ENCODE measurements at regions not wholly inside any gene's neighbourhood (a gene's known extent, or its start where the extent isn't known, plus 50 kb on each side); places are given as distances from the start of the nearest gene placed in this dataset.

DNA sequence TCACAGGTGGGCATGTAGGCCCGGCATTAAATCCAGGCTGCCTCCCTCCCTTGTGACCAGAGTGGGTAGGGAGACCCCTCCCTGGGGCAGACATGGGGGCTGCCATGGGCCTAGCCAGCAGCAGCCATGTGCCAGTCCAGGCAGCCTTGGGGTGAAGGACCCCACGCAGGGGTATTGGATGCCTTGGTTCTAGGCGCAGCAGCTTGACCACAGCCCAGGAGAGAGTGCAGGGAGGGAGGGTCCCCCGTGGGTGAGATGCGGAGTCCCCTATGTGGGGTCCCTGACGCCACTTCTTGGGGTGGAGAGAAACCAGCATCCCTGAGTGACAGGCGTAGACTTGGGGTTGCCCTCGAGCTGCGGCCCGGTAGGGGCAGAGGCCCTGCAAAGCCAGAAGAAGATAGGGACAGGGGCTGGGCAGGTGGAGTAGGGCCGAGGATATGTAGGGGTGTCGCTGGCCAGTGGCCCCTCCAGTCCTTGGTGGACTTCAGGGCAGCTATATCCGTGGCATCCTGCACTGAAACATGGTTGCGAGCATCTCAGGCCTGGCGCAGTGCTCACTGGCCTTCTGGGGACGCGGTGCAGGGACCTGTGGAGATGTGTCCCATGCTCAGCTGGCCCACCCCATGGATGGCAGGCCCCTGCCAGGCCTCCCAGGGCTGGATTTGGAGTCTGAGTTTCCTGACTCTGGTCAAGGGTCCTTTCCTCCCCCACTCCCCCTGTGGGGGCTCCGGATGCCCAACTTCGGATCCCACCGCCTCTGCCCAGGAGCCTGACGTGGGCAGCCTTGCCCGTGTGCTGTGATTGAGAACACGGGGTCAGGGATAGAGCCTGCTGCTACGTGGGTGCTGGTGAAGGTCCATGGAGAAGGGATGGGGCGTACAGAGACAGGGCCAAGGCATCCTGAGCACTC lies 1179.8 kb downstream of the BRD1 start:
- H4K20me1 ChIP-seq: peaks cover 0 to 97% (median 22%) of the 10 kb centered on the region in 11 experiments; a peak in 15 of 22 replicates
- peak overlapping the region in 1 of 11 experiments; percentile 95; a peak in 1 of 22 replicates for H3K4me2 ChIP-seq
- no peak overlapping the region for H3K4me3 ChIP-seq
- no peak overlapping the region for H3K27ac ChIP-seq
- no peaks in the 10 kb centered on the region; a peak in 2 of 22 replicates for H3K36me3 ChIP-seq
- no peaks in the 10 kb centered on the region for H3K9me3 ChIP-seq (replicated peaks in 1 of 11)
- TF ChIP-seq Cebpa-rat (IDR thresholded peaks at IDR 0.05): no peak
- H3K9ac ChIP-seq: no peak overlapping the region
- no peaks in the 10 kb centered on the region for H3K27me3 ChIP-seq
- peaks cover 20 to 74% (median 63%) of the 10 kb centered on the region in 10 experiments; a peak in 19 of 20 replicates for H3K4me1 ChIP-seq

DNA sequence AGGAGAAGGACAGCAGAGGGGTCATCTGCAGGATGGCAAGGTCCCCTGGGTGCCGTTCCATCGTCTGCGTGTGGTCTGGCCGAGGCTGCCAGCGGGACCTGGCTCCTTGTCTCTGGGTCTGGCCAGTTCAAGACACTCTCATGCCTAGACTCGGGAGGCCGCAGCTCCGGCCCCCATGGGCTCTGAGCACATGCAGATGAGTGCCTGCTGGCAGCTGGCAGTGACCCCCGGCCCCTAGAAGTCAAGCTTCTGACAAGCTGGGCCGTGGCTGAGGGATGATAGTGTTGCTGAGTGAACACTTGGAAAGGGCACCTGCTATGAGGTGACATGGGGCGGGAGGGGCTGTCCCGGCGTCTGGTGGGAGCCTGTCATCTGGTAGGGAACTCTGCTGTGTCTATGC lies 1180.6 kb downstream of the BRD1 start:
- no peak for TF ChIP-seq Cebpa-rat (IDR thresholded peaks at IDR 0.05)
- peaks cover 20 to 74% (median 64%) of the 10 kb centered on the region in 10 experiments; a peak in 19 of 20 replicates for H3K4me1 ChIP-seq
- peaks cover 0 to 95% (median 22%) of the 10 kb centered on the region in 11 experiments; a peak in 15 of 22 replicates for H4K20me1 ChIP-seq
- no peak overlapping the region for H3K4me3 ChIP-seq
- no peak overlapping the region for H3K9ac ChIP-seq
- H3K27me3 ChIP-seq: no peaks in the 10 kb centered on the region
- H3K36me3 ChIP-seq: no peaks in the 10 kb centered on the region; a peak in 2 of 22 replicates
- H3K27ac ChIP-seq: peak overlapping the region in 2 of 11 experiments; percentile 2 to 22; a peak in 3 of 22 replicates
- peak overlapping the region in 6 of 11 experiments; percentile 81 to 98 (median 93); a peak in 9 of 22 replicates for H3K4me2 ChIP-seq
- no peaks in the 10 kb centered on the region for H3K9me3 ChIP-seq (replicated peaks in 1 of 11)

GRCh38 chr22:48646216-48646925 lies 1181.3 kb downstream of the BRD1 start:
- H4K20me1 ChIP-seq: peaks cover 0 to 93% (median 22%) of the 10 kb centered on the region in 11 experiments; a peak in 15 of 22 replicates
- TF ChIP-seq Cebpa-rat (IDR thresholded peaks at IDR 0.05): no peak
- peak overlapping the region in 2 of 11 experiments; percentile 2 to 22; a peak in 3 of 22 replicates for H3K27ac ChIP-seq
- no peak overlapping the region for H3K4me3 ChIP-seq
- peak overlapping the region; percentile 10 to 98 (median 87); a peak in 18 of 22 replicates for H3K4me2 ChIP-seq
- H3K27me3 ChIP-seq: no peaks in the 10 kb centered on the region
- H3K36me3 ChIP-seq: no peaks in the 10 kb centered on the region; a peak in 2 of 22 replicates
- H3K4me1 ChIP-seq: peaks cover 25 to 73% (median 64%) of the 10 kb centered on the region in 10 experiments; a peak in 19 of 20 replicates
- peak overlapping the region in 1 of 11 experiments; percentile 13; a peak in 1 of 22 replicates for H3K9ac ChIP-seq
- no peaks in the 10 kb centered on the region for H3K9me3 ChIP-seq (replicated peaks in 1 of 11)

DNA sequence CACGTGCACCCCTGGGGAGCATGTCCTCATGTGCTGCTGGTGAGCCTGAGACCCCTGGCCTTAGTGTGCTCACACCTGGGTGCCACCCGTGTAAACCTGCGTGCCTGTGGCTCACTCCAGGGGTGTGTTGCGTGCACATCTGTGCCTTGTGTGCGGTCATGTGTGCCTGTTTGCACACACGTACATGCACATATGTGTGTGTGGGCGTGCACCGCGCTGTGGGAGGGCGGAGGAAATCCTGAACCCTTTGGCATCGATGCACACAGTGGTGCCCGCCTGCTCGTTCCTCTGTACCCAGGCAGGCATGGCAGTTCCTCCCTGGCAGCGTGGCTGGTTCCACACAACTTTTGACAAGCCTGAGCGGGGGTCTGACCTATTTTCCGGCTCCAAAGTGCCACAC lies 1181.9 kb downstream of the BRD1 start:
- H3K36me3 ChIP-seq: no peaks in the 10 kb centered on the region; a peak in 2 of 22 replicates
- H3K4me2 ChIP-seq: peak overlapping the region; percentile 10 to 98 (median 87); a peak in 18 of 22 replicates
- no peak overlapping the region for H3K4me3 ChIP-seq
- no peaks in the 10 kb centered on the region for H3K9me3 ChIP-seq (replicated peaks in 1 of 11)
- H3K27ac ChIP-seq: peak overlapping the region in 2 of 11 experiments; percentile 10 to 92; a peak in 2 of 22 replicates
- H3K9ac ChIP-seq: no peak overlapping the region; a peak in 1 of 22 replicates
- H3K27me3 ChIP-seq: no peaks in the 10 kb centered on the region
- peaks cover 29 to 72% (median 64%) of the 10 kb centered on the region in 10 experiments for H3K4me1 ChIP-seq
- no peak for TF ChIP-seq Cebpa-rat (IDR thresholded peaks at IDR 0.05)
- peaks cover 0 to 89% (median 22%) of the 10 kb centered on the region in 11 experiments; a peak in 15 of 22 replicates for H4K20me1 ChIP-seq

- Histone ChIP-seq H3K4me2 (peak overlapping the region; percentile 47 to 98 (median 87); a peak in 20 of 22 replicates), H3K27me3 (no peaks in the 10 kb centered on the region), H3K4me3 (no peak overlapping the region; a peak in 1 of 20 replicates), H3K27ac (peak overlapping the region in 4 of 11 experiments; percentile 66 to 92 (median 73); a peak in 7 of 22 replicates), H3K9ac (peak overlapping the region in 1 of 11 experiments; percentile 53; a peak in 1 of 22 replicates), H3K36me3 (no peaks in the 10 kb centered on the region; a peak in 2 of 22 replicates), H3K4me1 (peaks cover 37 to 75% (median 71%) of the 10 kb centered on the region in 10 experiments), H4K20me1 (peaks cover 0 to 90% (median 19%) of the 10 kb centered on the region in 11 experiments; a peak in 14 of 22 replicates), H3K9me3 (replicated peaks in 1 of 11) (no peaks in the 10 kb centered on the region)
- no peak for TF ChIP-seq Cebpa-rat (IDR thresholded peaks at IDR 0.05)
These were observed 1182.7 kb downstream of the BRD1 start for GRCh38 chr22:48644997-48645396.

DNA sequence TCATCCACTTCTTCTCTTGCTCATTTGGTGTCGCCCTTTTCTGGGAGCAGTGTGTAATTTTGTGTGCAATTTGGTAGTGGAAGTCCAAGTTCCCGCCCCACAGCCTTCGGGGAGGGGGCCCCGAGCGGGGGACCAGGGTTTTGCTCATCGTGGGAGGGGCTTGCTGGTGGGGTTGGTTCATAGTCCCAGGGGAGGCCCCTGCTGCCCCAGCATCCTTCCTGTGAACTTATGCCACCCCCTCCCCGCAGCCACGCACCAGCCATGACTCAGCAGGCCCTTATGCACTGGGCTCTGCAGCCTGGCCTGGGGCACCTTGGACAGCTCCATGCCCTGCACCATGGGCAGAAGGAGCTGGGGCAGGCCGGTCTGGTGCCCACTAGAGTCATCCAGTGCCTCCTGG lies 1183.6 kb downstream of the BRD1 start:
- no peaks in the 10 kb centered on the region for H3K9me3 ChIP-seq (replicated peaks in 1 of 11)

DNA sequence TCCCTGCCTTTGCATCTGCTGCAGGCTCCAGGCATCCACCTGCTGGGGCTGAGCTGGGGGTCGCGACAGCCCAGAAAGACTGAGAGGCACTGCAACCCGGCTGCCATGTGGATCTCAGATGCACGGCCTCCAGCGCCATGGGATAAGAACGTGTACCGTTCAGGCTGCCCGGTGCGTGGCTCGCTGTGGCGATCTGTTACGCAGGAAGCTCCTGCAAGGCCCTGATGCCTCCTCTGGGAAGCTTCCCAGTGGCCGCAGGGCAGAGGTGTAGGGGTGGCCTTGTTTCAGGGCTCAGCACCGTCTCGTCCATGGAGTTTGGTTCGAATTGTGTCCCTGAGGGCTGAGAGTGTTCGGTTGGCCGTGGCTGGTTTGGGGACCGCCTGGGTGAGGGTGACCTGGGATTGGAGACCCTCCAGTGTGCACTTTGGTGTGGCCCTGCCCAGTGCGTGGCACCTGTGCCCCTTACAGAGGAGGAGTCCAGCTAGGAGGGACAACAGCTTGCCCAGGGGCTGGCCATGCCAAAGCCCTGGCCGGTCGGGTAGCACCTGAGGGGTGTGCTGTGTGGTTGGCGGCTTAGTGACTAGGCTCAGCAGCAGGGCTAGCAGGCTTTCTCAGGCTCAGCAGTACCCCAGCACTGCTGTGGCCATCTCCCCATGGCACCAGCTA lies 1184.5 kb downstream of the BRD1 start:
- TF ChIP-seq Cebpa-rat (IDR thresholded peaks at IDR 0.05): no peak
- Histone ChIP-seq H3K27ac (peak overlapping the region in 6 of 11 experiments; percentile 29 to 92 (median 69); a peak in 9 of 22 replicates), H3K4me2 (peak overlapping the region; percentile 29 to 98 (median 87); a peak in 21 of 22 replicates), H4K20me1 (peaks cover 0 to 86% (median 13%) of the 10 kb centered on the region in 11 experiments; a peak in 14 of 22 replicates), H3K4me1 (peaks cover 38 to 93% (median 89%) of the 10 kb centered on the region in 10 experiments), H3K9me3 (replicated peaks in 1 of 11) (no peaks in the 10 kb centered on the region), H3K36me3 (no peaks in the 10 kb centered on the region; a peak in 2 of 22 replicates), H3K4me3 (no peak overlapping the region), H3K9ac (peak overlapping the region in 4 of 11 experiments; percentile 51 to 65 (median 52); a peak in 6 of 22 replicates), H3K27me3 (no peaks in the 10 kb centered on the region)

More for the DNA sequence above, 1183.6 kb downstream of the BRD1 start:
- peak in 1 of 11 experiments; percentile 56; a peak in 2 of 22 replicates for TF ChIP-seq Cebpa-rat (IDR thresholded peaks at IDR 0.05)
- H3K4me2 ChIP-seq: peak overlapping the region; percentile 47 to 98 (median 87)
- H3K27me3 ChIP-seq: no peaks in the 10 kb centered on the region
- H3K36me3 ChIP-seq: no peaks in the 10 kb centered on the region; a peak in 2 of 22 replicates
- peak overlapping the region in 4 of 11 experiments; percentile 51 to 65 (median 53); a peak in 6 of 22 replicates for H3K9ac ChIP-seq
- peaks cover 38 to 84% (median 80%) of the 10 kb centered on the region in 10 experiments for H3K4me1 ChIP-seq
- no peak overlapping the region; a peak in 1 of 20 replicates for H3K4me3 ChIP-seq
- peak overlapping the region in 5 of 11 experiments; percentile 32 to 92 (median 72); a peak in 8 of 22 replicates for H3K27ac ChIP-seq
- H4K20me1 ChIP-seq: peaks cover 0 to 90% (median 16%) of the 10 kb centered on the region in 11 experiments; a peak in 14 of 22 replicates
